Renal cortex interstitium (tissue), 11 donors: ENCODE measurements at regions not wholly inside any gene's neighbourhood (a gene's known extent, or its start where the extent isn't known, plus 50 kb on each side); places are given as distances from the start of the nearest gene placed in this dataset.

Experiments used
- DNase-seq, 11 donors: peaks; one replicate each; pipeline ENCODE4 v3.0.0-alpha.2; 2013; ENCODE audit warnings: low read depth in 9 of 11, low spot score in 4 of 11; ENCODE audit errors: extremely low read depth in 1 of 11

- DNase-seq = no peak
These were observed 336.2 kb downstream of the ZEB2 start for GRCh38 chr2:144183727-144184126.

GRCh38 chr2:144181001-144181400, 338.9 kb downstream of the ZEB2 start:
- no peak for DNase-seq

- no peak for DNase-seq
These were observed 339.8 kb downstream of the ZEB2 start for GRCh38 chr2:144180131-144180530.

GRCh38 chr2:144170179-144170578, 349.7 kb downstream of the ZEB2 start:
- no peak for DNase-seq

GRCh38 chr2:144166743-144167142, 353.2 kb downstream of the ZEB2 start:
- DNase-seq = no peak

GRCh38 chr2:144165599-144166250, 354.2 kb downstream of the ZEB2 start:
- no peak for DNase-seq

- no peak for DNase-seq
These were observed 356.3 kb downstream of the ZEB2 start for GRCh38 chr2:144163592-144163991.

- DNase-seq = no peak
These were observed 357.3 kb downstream of the ZEB2 start for GRCh38 chr2:144162652-144163051.

- no peak for DNase-seq
These were observed 358.9 kb downstream of the ZEB2 start for GRCh38 chr2:144161061-144161460.

- no peak for DNase-seq
These were observed 360.7 kb downstream of the ZEB2 start for GRCh38 chr2:144159240-144159639.

- no peak for DNase-seq
These were observed 361.8 kb downstream of the ZEB2 start for GRCh38 chr2:144158096-144158495.

GRCh38 chr2:144156736-144157640, 362.9 kb downstream of the ZEB2 start:
- no peak for DNase-seq

- no peak for DNase-seq
These were observed 365.7 kb downstream of the ZEB2 start for GRCh38 chr2:144154205-144154604.

- no peak for DNase-seq
These were observed 367.1 kb downstream of the ZEB2 start for GRCh38 chr2:144152817-144153271.

GRCh38 chr2:144151851-144152250, 368.1 kb downstream of the ZEB2 start:
- no peak for DNase-seq

GRCh38 chr2:144151405-144151804, 368.5 kb downstream of the ZEB2 start:
- no peak for DNase-seq

- no peak for DNase-seq
These were observed 372.6 kb downstream of the ZEB2 start for GRCh38 chr2:144147356-144147755.

GRCh38 chr2:144146876-144147275, 373.0 kb downstream of the ZEB2 start:
- DNase-seq = no peak

- no peak for DNase-seq
These were observed 373.8 kb downstream of the ZEB2 start for GRCh38 chr2:144146076-144146475.
